H1 (cell line): ENCODE measurements at regions not wholly inside any gene's neighbourhood (a gene's known extent, or its start where the extent isn't known, plus 50 kb on each side); places are given as distances from the start of the nearest gene placed in this dataset.

ENCODE experiments used
- CTCF ChIA-PET: fragments of 300-600 bp; sonication (Branson Sonifier 250); formaldehyde crosslinking; loops from one replicate; lab custom pipeline; 2021; ENCODE audit not compliant: partially characterized antibody; lab: Charles Lee
- POLR2A ChIA-PET: fragments of 300-600 bp; sonication (Branson Sonifier 250); formaldehyde crosslinking; loops from one replicate; lab custom pipeline; 2021; ENCODE audit warnings: inconsistent platforms; ENCODE audit not compliant: partially characterized antibody; lab: Charles Lee
- DNase-seq, 2 experiments: peaks; one replicate each; pipeline versions ENCODE4 v3.0.0 to v3.0.0-alpha.2; 2010 to 2022; ENCODE audit warnings: low spot score in 2 of 2, low read depth in 1 of 2, mixed read lengths in 1 of 2
- FAIRE-seq: peaks from 2 replicates; lab custom pipeline; 2011; peaks lifted over from hg19 to GRCh38; lab: Jason Lieb, UNC
- H2AFZ ChIP-seq: 2 replicates; pipeline ENCODE4 v1.8.1; 2012; ENCODE audit warnings: low read length, inconsistent platforms
- H2AK5ac ChIP-seq: 2 replicates; pipeline ENCODE4 v1.6.1; 2013; ENCODE audit warnings: low read depth, low read length
- H2BK120ac ChIP-seq: replicated peaks from 2 replicates; pipeline ENCODE3; 2013; ENCODE audit warnings: low read depth, low read length, inconsistent platforms
- H2BK12ac ChIP-seq: 2 replicates; pipeline ENCODE4 v1.6.1; 2013; ENCODE audit warnings: low read depth, low read length
- H2BK15ac ChIP-seq: 2 replicates; pipeline ENCODE4 v1.6.1; 2013; ENCODE audit warnings: low read length
- H2BK20ac ChIP-seq: 2 replicates; pipeline ENCODE4 v1.6.1; 2013; ENCODE audit warnings: low read length
- H2BK5ac ChIP-seq: 2 replicates; pipeline ENCODE4 v1.6.1; 2013; ENCODE audit warnings: low read depth, low read length
- H3K14ac ChIP-seq: 2 replicates; pipeline ENCODE4 v1.6.1; 2013; ENCODE audit warnings: inconsistent platforms; ENCODE audit not compliant: insufficient read length
- H3K18ac ChIP-seq: 2 replicates; pipeline ENCODE4 v1.6.1; 2013; ENCODE audit warnings: low read length; ENCODE audit errors: extremely low read depth
- H3K23ac ChIP-seq: 2 replicates; pipeline ENCODE4 v1.6.1; 2013; ENCODE audit warnings: inconsistent platforms; ENCODE audit not compliant: insufficient read length
- H3K23me2 ChIP-seq: 2 replicates; pipeline ENCODE4 v1.6.1; 2013; ENCODE audit warnings: low read depth, low read length
- H3K27ac ChIP-seq: 2 replicates; pipeline ENCODE4 v1.6.1; 2011; ENCODE audit warnings: low read depth, low read length, inconsistent platforms
- H3K27me3 ChIP-seq, 4 experiments: replicated peaks in 1 of 4; 1 replicate in 1 of 4; 2 replicates in 3 of 4; pipeline versions ENCODE4 v1.6.1 to v1.8.1; 2011 to 2013; ENCODE audit warnings: low read length in 3 of 4, mild to moderate bottlenecking in 3 of 4, inconsistent platforms in 2 of 4, mixed read lengths in 2 of 4, moderate library complexity in 1 of 4; ENCODE audit not compliant: control insufficient read depth in 3 of 4, insufficient read depth in 3 of 4; ENCODE audit errors: extremely low read depth in 1 of 4
- H3K36me3 ChIP-seq, 4 experiments: 2 replicates each; pipeline versions ENCODE4 v1.6.1 to v1.8.1; 2011 to 2013; ENCODE audit warnings: mild to moderate bottlenecking in 4 of 4, low read length in 3 of 4, moderate library complexity in 2 of 4, control low read depth in 1 of 4, inconsistent platforms in 1 of 4; ENCODE audit not compliant: insufficient read depth in 4 of 4, control insufficient read depth in 2 of 4
- H3K4ac ChIP-seq: replicated peaks from 2 replicates; pipeline ENCODE3; 2013; ENCODE audit warnings: low read length, low read depth, mixed read lengths, inconsistent platforms; ENCODE audit not compliant: insufficient read length
- H3K4me1 ChIP-seq, 4 experiments: replicated peaks in 1 of 4; 1 replicate in 1 of 4; 2 replicates in 3 of 4; pipeline versions ENCODE4 v1.6.1 to v1.8.1; 2011 to 2013; ENCODE audit warnings: low read length in 3 of 4, inconsistent platforms in 2 of 4, mixed read lengths in 1 of 4; ENCODE audit not compliant: insufficient read depth in 4 of 4, control insufficient read depth in 3 of 4
- H3K4me2 ChIP-seq, 2 experiments: 2 replicates each; pipeline versions ENCODE4 v1.6.1 to v1.8.1; 2011 to 2013; ENCODE audit warnings: low read depth in 2 of 2, low read length in 2 of 2, control low read depth in 1 of 2, inconsistent platforms in 1 of 2, mild to moderate bottlenecking in 1 of 2; ENCODE audit not compliant: insufficient read depth in 1 of 2
- H3K4me3 ChIP-seq, 4 experiments: fragments of 200-600, 300-600 bp in 1 of 4; sonication (generic), shearing (Covaris generic), sonication (Bioruptor Twin) in 1 of 4; 2 replicates each; pipeline versions ENCODE4 v1.5.1 to v1.8.1; 2011 to 2016; ENCODE audit warnings: low read length in 4 of 4, low read depth in 3 of 4, control low read depth in 2 of 4, inconsistent platforms in 2 of 4, mild to moderate bottlenecking in 2 of 4, mixed read lengths in 1 of 4, moderate library complexity in 1 of 4; ENCODE audit not compliant: insufficient read depth in 2 of 4; ENCODE audit errors: extremely low read depth in 1 of 4
- H3K56ac ChIP-seq: replicated peaks from 2 replicates; pipeline ENCODE3; 2013; ENCODE audit warnings: low read depth, mild to moderate bottlenecking, mixed read lengths, low read length, inconsistent platforms; ENCODE audit not compliant: insufficient read length
- H3K79me1 ChIP-seq: 2 replicates; pipeline ENCODE4 v1.6.1; 2013; ENCODE audit warnings: low read depth, low read length, control low read depth
- H3K79me2 ChIP-seq, 2 experiments: 2 replicates each; pipeline versions ENCODE4 v1.6.1 to v1.8.1; 2012 to 2013; ENCODE audit warnings: low read length in 2 of 2, mild to moderate bottlenecking in 2 of 2, inconsistent platforms in 1 of 2; ENCODE audit not compliant: insufficient read depth in 2 of 2, control insufficient read depth in 1 of 2
- H3K9ac ChIP-seq, 4 experiments: replicated peaks in 1 of 4; 1 replicate in 1 of 4; 2 replicates in 3 of 4; pipeline versions ENCODE4 v1.6.1 to v1.8.1; 2011 to 2013; ENCODE audit warnings: low read depth in 3 of 4, low read length in 3 of 4, control low read depth in 2 of 4, mild to moderate bottlenecking in 2 of 4, moderate library complexity in 2 of 4, inconsistent platforms in 1 of 4; ENCODE audit errors: extremely low read depth in 1 of 4
- H3K9me3 ChIP-seq, 2 experiments: 2 replicates each; pipeline versions ENCODE4 v1.6.1 to v1.8.1; 2012 to 2013; ENCODE audit warnings: mild to moderate bottlenecking in 2 of 2, moderate library complexity in 2 of 2, control low read depth in 1 of 2, inconsistent platforms in 1 of 2, low read depth in 1 of 2, low read length in 1 of 2, mixed read lengths in 1 of 2; ENCODE audit not compliant: insufficient read depth in 2 of 2
- H4K20me1 ChIP-seq, 2 experiments: replicated peaks in 1 of 2; 2 replicates each; pipeline versions ENCODE3 to v1.8.1; 2011 to 2013; ENCODE audit warnings: inconsistent platforms in 2 of 2, low read length in 2 of 2, mild to moderate bottlenecking in 1 of 2; ENCODE audit not compliant: insufficient read depth in 2 of 2, control insufficient read depth in 1 of 2
- H4K5ac ChIP-seq: 2 replicates; pipeline ENCODE4 v1.6.1; 2013; ENCODE audit warnings: low read length, low read depth, mixed read lengths, inconsistent platforms; ENCODE audit not compliant: insufficient read length
- H4K8ac ChIP-seq: 2 replicates; pipeline ENCODE4 v1.8.0; 2013; ENCODE audit warnings: mild to moderate bottlenecking, moderate library complexity, low read length, inconsistent platforms; ENCODE audit not compliant: insufficient read depth; ENCODE audit errors: extremely low read depth
- H4K91ac ChIP-seq: replicated peaks from 2 replicates; pipeline ENCODE3; 2013; ENCODE audit warnings: low read length, mixed read lengths, inconsistent platforms; ENCODE audit not compliant: insufficient read length
- WGBS, 2 experiments: shearing (Covaris generic) in 1 of 2; methylation state at CpG; one replicate each; pipeline versions ENCODE4 v1.1.6 to v1.1.7; 2013 to 2015; ENCODE audit warnings: low lambda C conversion rate in 2 of 2, mixed read lengths in 2 of 2, inconsistent platforms in 1 of 2, low coverage in 1 of 2, missing lambda C conversion rate in 1 of 2; ENCODE audit not compliant: insufficient replicate concordance in 2 of 2, insufficient coverage in 1 of 2, insufficient read length in 1 of 2; ENCODE audit errors: extremely low coverage in 1 of 2, missing lambda C conversion rate in 1 of 2; 5-methylcytosine and 5-hydroxymethylcytosine counted together

GRCh38 chr1:5764959-5765358 lies 227.3 kb downstream of the NPHP4 start:
- Histone ChIP-seq H4K5ac (no peak overlapping the region), H4K20me1 (no peaks in the 10 kb centered on the region), H4K8ac (no peak overlapping the region; the same call in 1 of the 2 replicates), H4K91ac (peak overlapping the region; percentile 49), H3K9ac (no peak overlapping the region), H3K4me1 (peaks cover 8 to 23% (median 18%) of the 10 kb centered on the region in 4 experiments), H2BK120ac (peak overlapping the region; percentile 11), H3K36me3 (no peaks in the 10 kb centered on the region), H3K4me2 (no peak overlapping the region), H2AK5ac (0 out of 2 replicates have a peak overlapping the region, but pooled peaks have one; percentile 24), H3K18ac (no peak overlapping the region), H3K4ac (no peak overlapping the region), H3K79me2 (no peaks in the 10 kb centered on the region), H3K27me3 (peaks cover 0 to 3% (median 0%) of the 10 kb centered on the region in 4 experiments; a peak in 3 of 7 replicates), H3K4me3 (no peak overlapping the region), H3K9me3 (no peaks in the 10 kb centered on the region; a peak in 1 of 4 replicates), H2BK15ac (no peak overlapping the region), H2BK5ac (0 out of 2 replicates have a peak overlapping the region, but pooled peaks have one; percentile 16), H2BK20ac (peak overlapping the region; percentile 48; the same call in 1 of the 2 replicates), H2BK12ac (peak overlapping the region; percentile 94; the same call in 1 of the 2 replicates), H3K14ac (no peak overlapping the region), H2AFZ (no peak overlapping the region), H3K23me2 (no peaks in the 10 kb centered on the region), H3K23ac (no peak overlapping the region), H3K79me1 (no peaks in the 10 kb centered on the region), H3K27ac (no peak overlapping the region), H3K56ac (no peak overlapping the region)
- CTCF ChIA-PET, result interaction anchor here (1.3 to 2.6 kb wide), 3 partner anchors 10 to 20 kb away, joined by 6 to 12 read pairs (median 8); no protein-coding TSS in a partner anchor
- no peak for FAIRE-seq
- POLR2A ChIA-PET, result interaction anchor here (1.5 kb wide), 1 partner anchor 19 kb away, joined by 5 read pairs; no protein-coding TSS in a partner anchor
- DNase-seq, result no peak
- WGBS, 2 experiments, result 72% methylated on average over 10 of the region's 10 CpGs; no CpG with 5 or more reads in 1 of the 2 experiments
